Astrocyte of the cerebellum (primary cell): ENCODE measurements at regions not wholly inside any gene's neighbourhood (a gene's known extent, or its start where the extent isn't known, plus 50 kb on each side); places are given as distances from the start of the nearest gene placed in this dataset.

Experiments
- DNase-seq: peaks from one replicate; pipeline ENCODE4 v3.0.0-alpha.2; 2011; ENCODE audit warnings: low read depth
- H3K4me3 ChIP-seq: 2 replicates; pipeline ENCODE4 v1.5.1; 2011; ENCODE audit warnings: mild to moderate bottlenecking, low read depth, low read length, moderate library complexity
- CTCF ChIP-seq: IDR thresholded peaks from 2 replicates; pipeline ENCODE4 v1.5.1; 2012; ENCODE audit warnings: low read length, low read depth, moderate library complexity, mild to moderate bottlenecking; ENCODE audit errors: missing control alignments
- in situ Hi-C: cut with HindIII; loops from 2 replicates; pipeline ENCODE4 v1.10.0; 2017; ENCODE audit warnings: low sequenced_read_pairs

GRCh38 chr5:71806711-71807110 lies 87.6 kb downstream of the CARTPT start:
- no peak for DNase-seq
- TF ChIP-seq CTCF = no peak
- no peak overlapping the region for H3K4me3 ChIP-seq
- in situ Hi-C loops = no loop called here

GRCh38 chr5:71807909-71808308 lies 88.8 kb downstream of the CARTPT start:
- in situ Hi-C loops = no loop called here
- H3K4me3 ChIP-seq = no peak overlapping the region
- DNase-seq = no peak
- no peak for TF ChIP-seq CTCF

GRCh38 chr5:71809446-71809845 lies 90.4 kb downstream of the CARTPT start:
- DNase-seq = no peak
- TF ChIP-seq CTCF = no peak
- in situ Hi-C loops = no loop called here
- no peak overlapping the region for H3K4me3 ChIP-seq

GRCh38 chr5:71810023-71810422 lies 90.9 kb downstream of the CARTPT start:
- no peak for DNase-seq
- TF ChIP-seq CTCF = no peak
- no peak overlapping the region for H3K4me3 ChIP-seq
- in situ Hi-C loops = no loop called here

- in situ Hi-C loops = no loop called here
- DNase-seq = no peak
- H3K4me3 ChIP-seq = no peak overlapping the region
- TF ChIP-seq CTCF = no peak
Measured at GRCh38 chr5:71810471-71811195, 91.6 kb downstream of the CARTPT start.

- in situ Hi-C loops = no loop called here
Measured at GRCh38 chr5:71811779-71812178, 92.7 kb downstream of the CARTPT start.

More at GRCh38 chr5:71811779-71812178, 92.7 kb downstream of the CARTPT start:
- no peak for DNase-seq
- no peak overlapping the region for H3K4me3 ChIP-seq
- no peak for TF ChIP-seq CTCF
